ENCODE measurements at regions not wholly inside any gene's neighbourhood (a gene's known extent, or its start where the extent isn't known, plus 50 kb on each side); places are given as distances from the start of the nearest gene placed in this dataset.

- H3K79me2 ChIP-seq (replicated peaks; ENCODE audit: insufficient read depth), result no peaks in the 10 kb centered on the region
- Mint-ChIP-seq H3K4me1 (no peaks in the 10 kb centered on the region; the same call in 2 of the 3 replicates), H3K27ac (no peak overlapping the region), H3K4me3 (no peak overlapping the region), H3K36me3 (ENCODE audit: low read depth) (no peaks in the 10 kb centered on the region), H3K9me3 (no peaks in the 10 kb centered on the region), H3K27me3 (ENCODE audit: insufficient read depth, low read depth, poor library complexity) (no peaks in the 10 kb centered on the region)
- H3K4me2 ChIP-seq, result no peak overlapping the region
- H3K27me3 ChIP-seq (ENCODE audit: insufficient read depth), result no peaks in the 10 kb centered on the region
- peaks cover 6% of the 10 kb centered on the region; the same call in 1 of the 2 replicates for H3K9me2 ChIP-seq (ENCODE audit: insufficient read depth)
- DNase-seq (ENCODE audit: low spot score) (no peak), ATAC-seq (no peak)
- H3K4me1 ChIP-seq (ENCODE audit: insufficient read depth), result no peaks in the 10 kb centered on the region
- no peaks in the 10 kb centered on the region for H3K36me3 ChIP-seq (ENCODE audit: insufficient read depth)
- TF ChIP-seq REST (IDR thresholded peaks at IDR 0.05; ENCODE audit: unreplicated experiment) (no peak), ZNF331 (CRISPR knock-in tag; IDR thresholded peaks at IDR 0.05; ENCODE audit: low read depth) (no peak), POLR2AphosphoS5 (IDR thresholded peaks at IDR 0.05; ENCODE audit: low read depth) (no peak), EZH2phosphoT487 (IDR thresholded peaks at IDR 0.05; ENCODE audit: unreplicated experiment) (no peak), ZNF114 (CRISPR knock-in tag; IDR thresholded peaks at IDR 0.05) (no peak), CREB1 (CRISPR knock-in tag; IDR thresholded peaks at IDR 0.05; ENCODE audit: low read depth) (no peak), EZH2 (IDR thresholded peaks at IDR 0.05; ENCODE audit: low read depth, unreplicated experiment) (no peak), STAT1 (IDR thresholded peaks at IDR 0.05; ENCODE audit: unreplicated experiment) (no peak), NANOG (IDR thresholded peaks at IDR 0.05; ENCODE audit: borderline replicate concordance) (no peak)
- TF ChIP-seq, protein P1, sequence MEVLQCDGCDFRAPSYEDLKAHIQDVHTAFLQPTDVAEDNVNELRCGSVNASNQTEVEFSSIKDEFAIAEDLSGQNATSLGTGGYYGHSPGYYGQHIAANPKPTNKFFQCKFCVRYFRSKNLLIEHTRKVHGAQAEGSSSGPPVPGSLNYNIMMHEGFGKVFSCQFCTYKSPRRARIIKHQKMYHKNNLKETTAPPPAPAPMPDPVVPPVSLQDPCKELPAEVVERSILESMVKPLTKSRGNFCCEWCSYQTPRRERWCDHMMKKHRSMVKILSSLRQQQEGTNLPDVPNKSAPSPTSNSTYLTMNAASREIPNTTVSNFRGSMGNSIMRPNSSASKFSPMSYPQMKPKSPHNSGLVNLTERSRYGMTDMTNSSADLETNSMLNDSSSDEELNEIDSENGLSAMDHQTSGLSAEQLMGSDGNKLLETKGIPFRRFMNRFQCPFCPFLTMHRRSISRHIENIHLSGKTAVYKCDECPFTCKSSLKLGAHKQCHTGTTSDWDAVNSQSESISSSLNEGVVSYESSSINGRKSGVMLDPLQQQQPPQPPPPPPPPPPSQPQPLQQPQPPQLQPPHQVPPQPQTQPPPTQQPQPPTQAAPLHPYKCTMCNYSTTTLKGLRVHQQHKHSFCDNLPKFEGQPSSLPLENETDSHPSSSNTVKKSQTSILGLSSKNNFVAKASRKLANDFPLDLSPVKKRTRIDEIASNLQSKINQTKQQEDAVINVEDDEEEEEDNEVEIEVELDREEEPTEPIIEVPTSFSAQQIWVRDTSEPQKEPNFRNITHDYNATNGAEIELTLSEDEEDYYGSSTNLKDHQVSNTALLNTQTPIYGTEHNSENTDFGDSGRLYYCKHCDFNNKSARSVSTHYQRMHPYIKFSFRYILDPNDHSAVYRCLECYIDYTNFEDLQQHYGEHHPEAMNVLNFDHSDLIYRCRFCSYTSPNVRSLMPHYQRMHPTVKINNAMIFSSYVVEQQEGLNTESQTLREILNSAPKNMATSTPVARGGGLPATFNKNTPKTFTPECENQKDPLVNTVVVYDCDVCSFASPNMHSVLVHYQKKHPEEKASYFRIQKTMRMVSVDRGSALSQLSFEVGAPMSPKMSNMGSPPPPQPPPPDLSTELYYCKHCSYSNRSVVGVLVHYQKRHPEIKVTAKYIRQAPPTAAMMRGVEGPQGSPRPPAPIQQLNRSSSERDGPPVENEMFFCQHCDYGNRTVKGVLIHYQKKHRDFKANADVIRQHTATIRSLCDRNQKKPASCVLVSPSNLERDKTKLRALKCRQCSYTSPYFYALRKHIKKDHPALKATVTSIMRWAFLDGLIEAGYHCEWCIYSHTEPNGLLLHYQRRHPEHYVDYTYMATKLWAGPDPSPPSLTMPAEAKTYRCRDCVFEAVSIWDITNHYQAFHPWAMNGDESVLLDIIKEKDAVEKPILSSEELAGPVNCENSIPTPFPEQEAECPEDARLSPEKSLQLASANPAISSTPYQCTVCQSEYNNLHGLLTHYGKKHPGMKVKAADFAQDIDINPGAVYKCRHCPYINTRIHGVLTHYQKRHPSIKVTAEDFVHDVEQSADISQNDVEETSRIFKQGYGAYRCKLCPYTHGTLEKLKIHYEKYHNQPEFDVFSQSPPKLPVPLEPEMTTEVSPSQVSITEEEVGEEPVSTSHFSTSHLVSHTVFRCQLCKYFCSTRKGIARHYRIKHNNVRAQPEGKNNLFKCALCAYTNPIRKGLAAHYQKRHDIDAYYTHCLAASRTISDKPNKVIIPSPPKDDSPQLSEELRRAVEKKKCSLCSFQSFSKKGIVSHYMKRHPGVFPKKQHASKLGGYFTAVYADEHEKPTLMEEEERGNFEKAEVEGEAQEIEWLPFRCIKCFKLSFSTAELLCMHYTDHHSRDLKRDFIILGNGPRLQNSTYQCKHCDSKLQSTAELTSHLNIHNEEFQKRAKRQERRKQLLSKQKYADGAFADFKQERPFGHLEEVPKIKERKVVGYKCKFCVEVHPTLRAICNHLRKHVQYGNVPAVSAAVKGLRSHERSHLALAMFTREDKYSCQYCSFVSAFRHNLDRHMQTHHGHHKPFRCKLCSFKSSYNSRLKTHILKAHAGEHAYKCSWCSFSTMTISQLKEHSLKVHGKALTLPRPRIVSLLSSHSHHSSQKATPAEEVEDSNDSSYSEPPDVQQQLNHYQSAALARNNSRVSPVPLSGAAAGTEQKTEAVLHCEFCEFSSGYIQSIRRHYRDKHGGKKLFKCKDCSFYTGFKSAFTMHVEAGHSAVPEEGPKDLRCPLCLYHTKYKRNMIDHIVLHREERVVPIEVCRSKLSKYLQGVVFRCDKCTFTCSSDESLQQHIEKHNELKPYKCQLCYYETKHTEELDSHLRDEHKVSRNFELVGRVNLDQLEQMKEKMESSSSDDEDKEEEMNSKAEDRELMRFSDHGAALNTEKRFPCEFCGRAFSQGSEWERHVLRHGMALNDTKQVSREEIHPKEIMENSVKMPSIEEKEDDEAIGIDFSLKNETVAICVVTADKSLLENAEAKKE (CRISPR knock-in tag; IDR thresholded peaks at IDR 0.05), result no peak
- TF ChIP-seq, protein P2, sequence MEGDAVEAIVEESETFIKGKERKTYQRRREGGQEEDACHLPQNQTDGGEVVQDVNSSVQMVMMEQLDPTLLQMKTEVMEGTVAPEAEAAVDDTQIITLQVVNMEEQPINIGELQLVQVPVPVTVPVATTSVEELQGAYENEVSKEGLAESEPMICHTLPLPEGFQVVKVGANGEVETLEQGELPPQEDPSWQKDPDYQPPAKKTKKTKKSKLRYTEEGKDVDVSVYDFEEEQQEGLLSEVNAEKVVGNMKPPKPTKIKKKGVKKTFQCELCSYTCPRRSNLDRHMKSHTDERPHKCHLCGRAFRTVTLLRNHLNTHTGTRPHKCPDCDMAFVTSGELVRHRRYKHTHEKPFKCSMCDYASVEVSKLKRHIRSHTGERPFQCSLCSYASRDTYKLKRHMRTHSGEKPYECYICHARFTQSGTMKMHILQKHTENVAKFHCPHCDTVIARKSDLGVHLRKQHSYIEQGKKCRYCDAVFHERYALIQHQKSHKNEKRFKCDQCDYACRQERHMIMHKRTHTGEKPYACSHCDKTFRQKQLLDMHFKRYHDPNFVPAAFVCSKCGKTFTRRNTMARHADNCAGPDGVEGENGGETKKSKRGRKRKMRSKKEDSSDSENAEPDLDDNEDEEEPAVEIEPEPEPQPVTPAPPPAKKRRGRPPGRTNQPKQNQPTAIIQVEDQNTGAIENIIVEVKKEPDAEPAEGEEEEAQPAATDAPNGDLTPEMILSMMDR (conservative IDR thresholded peaks at IDR 0.05; ENCODE audit: low read depth in 2 of 2), result no peak
- TF ChIP-seq, protein P3, sequence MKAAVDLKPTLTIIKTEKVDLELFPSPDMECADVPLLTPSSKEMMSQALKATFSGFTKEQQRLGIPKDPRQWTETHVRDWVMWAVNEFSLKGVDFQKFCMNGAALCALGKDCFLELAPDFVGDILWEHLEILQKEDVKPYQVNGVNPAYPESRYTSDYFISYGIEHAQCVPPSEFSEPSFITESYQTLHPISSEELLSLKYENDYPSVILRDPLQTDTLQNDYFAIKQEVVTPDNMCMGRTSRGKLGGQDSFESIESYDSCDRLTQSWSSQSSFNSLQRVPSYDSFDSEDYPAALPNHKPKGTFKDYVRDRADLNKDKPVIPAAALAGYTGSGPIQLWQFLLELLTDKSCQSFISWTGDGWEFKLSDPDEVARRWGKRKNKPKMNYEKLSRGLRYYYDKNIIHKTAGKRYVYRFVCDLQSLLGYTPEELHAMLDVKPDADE (IDR thresholded peaks at IDR 0.05), result no peak
- H3K4me3 ChIP-seq, result no peak overlapping the region
- no peaks in the 10 kb centered on the region for H4K20me1 ChIP-seq (replicated peaks; ENCODE audit: insufficient read depth)
- no peak overlapping the region for H2AFZ ChIP-seq
- H3K27ac ChIP-seq (ENCODE audit: low read depth), result no peak overlapping the region
- H3F3A ChIP-seq (replicated peaks; ENCODE audit: low read depth), result no peaks in the 10 kb centered on the region
These were observed 337.8 kb upstream of the ZFHX3 start for GRCh38 chr16:73385696-73386095.
